HEK293 (cell line): ENCODE measurements at regions not wholly inside any gene's neighbourhood (a gene's known extent, or its start where the extent isn't known, plus 50 kb on each side); places are given as distances from the start of the nearest gene placed in this dataset.

Source experiments
- HOXC10 ChIP-seq: sonication (generic); formaldehyde crosslinking; IDR thresholded peaks from 2 replicates; pipeline ENCODE4 v1.8.1; 2023; ENCODE audit warnings: mild to moderate bottlenecking, missing genetic modification reagents
- REST ChIP-seq: fragments of 450-650 bp; formaldehyde crosslinking; IDR thresholded peaks from 2 replicates; pipeline ENCODE4 v1.5.1; 2016; ENCODE audit warnings: missing biosample characterization, missing genetic modification characterization
- SP2 ChIP-seq: fragments of 450-650 bp; formaldehyde crosslinking; IDR thresholded peaks from 2 replicates; pipeline ENCODE4 v1.5.1; 2016; ENCODE audit warnings: missing biosample characterization, missing genetic modification characterization
- ZNF121 ChIP-seq: fragments of 450-650 bp; formaldehyde crosslinking; IDR thresholded peaks from 2 replicates; pipeline ENCODE4 v1.5.1; 2016; ENCODE audit warnings: missing biosample characterization, missing genetic modification characterization
- ZNF610 ChIP-seq: fragments of 450-650 bp; formaldehyde crosslinking; IDR thresholded peaks from 2 replicates; pipeline ENCODE4 v1.5.1; 2016; ENCODE audit warnings: missing biosample characterization, missing genetic modification characterization, borderline replicate concordance
- ZNF707 ChIP-seq: fragments of 450-650 bp; formaldehyde crosslinking; IDR thresholded peaks from 2 replicates; pipeline ENCODE4 v1.5.1; 2016; ENCODE audit warnings: missing biosample characterization, missing genetic modification characterization
- ZNF837 ChIP-seq: fragments of 450-650 bp; formaldehyde crosslinking; IDR thresholded peaks from 2 replicates; pipeline ENCODE4 v1.5.1; 2016; ENCODE audit warnings: missing biosample characterization, missing genetic modification characterization
- TF ChIP-seq, protein P1 (sequence below): fragments of 450-650 bp; formaldehyde crosslinking; IDR thresholded peaks from 2 replicates; pipeline ENCODE4 v1.5.1; 2016; ENCODE audit warnings: missing biosample characterization, missing genetic modification characterization

GRCh38 chr17:71664861-71665260, 456.0 kb upstream of the SOX9 start:
- TF ChIP-seq, protein P1, sequence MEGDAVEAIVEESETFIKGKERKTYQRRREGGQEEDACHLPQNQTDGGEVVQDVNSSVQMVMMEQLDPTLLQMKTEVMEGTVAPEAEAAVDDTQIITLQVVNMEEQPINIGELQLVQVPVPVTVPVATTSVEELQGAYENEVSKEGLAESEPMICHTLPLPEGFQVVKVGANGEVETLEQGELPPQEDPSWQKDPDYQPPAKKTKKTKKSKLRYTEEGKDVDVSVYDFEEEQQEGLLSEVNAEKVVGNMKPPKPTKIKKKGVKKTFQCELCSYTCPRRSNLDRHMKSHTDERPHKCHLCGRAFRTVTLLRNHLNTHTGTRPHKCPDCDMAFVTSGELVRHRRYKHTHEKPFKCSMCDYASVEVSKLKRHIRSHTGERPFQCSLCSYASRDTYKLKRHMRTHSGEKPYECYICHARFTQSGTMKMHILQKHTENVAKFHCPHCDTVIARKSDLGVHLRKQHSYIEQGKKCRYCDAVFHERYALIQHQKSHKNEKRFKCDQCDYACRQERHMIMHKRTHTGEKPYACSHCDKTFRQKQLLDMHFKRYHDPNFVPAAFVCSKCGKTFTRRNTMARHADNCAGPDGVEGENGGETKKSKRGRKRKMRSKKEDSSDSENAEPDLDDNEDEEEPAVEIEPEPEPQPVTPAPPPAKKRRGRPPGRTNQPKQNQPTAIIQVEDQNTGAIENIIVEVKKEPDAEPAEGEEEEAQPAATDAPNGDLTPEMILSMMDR, result no peak
- TF ChIP-seq SP2 (tag by site-specific recombination), result no peak
- no peak for TF ChIP-seq HOXC10 (CRISPR knock-in tag)
- no peak for TF ChIP-seq REST (tag by site-specific recombination)
- TF ChIP-seq ZNF121 (tag by site-specific recombination), result no peak
- no peak for TF ChIP-seq ZNF707 (tag by site-specific recombination)
- no peak for TF ChIP-seq ZNF837
- no peak for TF ChIP-seq ZNF610 (tag by site-specific recombination)
